H1 (cell line): ENCODE measurements at regions not wholly inside any gene's neighbourhood (a gene's known extent, or its start where the extent isn't known, plus 50 kb on each side); places are given as distances from the start of the nearest gene placed in this dataset.

Experiments
- BRCA1 ChIP-seq: IDR thresholded peaks from 2 replicates; pipeline ENCODE4 v1.6.1; 2012; ENCODE audit warnings: low read depth, low read length, improper control_type of control experiment
- CEBPB ChIP-seq: IDR thresholded peaks from 2 replicates; pipeline ENCODE4 v1.6.1; 2012; ENCODE audit warnings: low read depth, low read length
- EP300 ChIP-seq, 2 experiments: IDR thresholded peaks; 1 replicate in 1 of 2; 2 replicates in 1 of 2; pipeline ENCODE4 v1.6.1; 2011 to 2012; ENCODE audit warnings: low read depth in 2 of 2, low read length in 2 of 2, mild to moderate bottlenecking in 2 of 2, borderline replicate concordance in 1 of 2, inconsistent platforms in 1 of 2, moderate library complexity in 1 of 2
- KDM4A ChIP-seq: IDR thresholded peaks from one replicate; pipeline ENCODE4 v1.7.1; 2012; ENCODE audit warnings: low read depth, mild to moderate bottlenecking, moderate library complexity, low read length, inconsistent platforms; ENCODE audit not compliant: severe bottlenecking
- TF ChIP-seq, protein P1 (sequence below): fragments of 300-600 bp; sonication (generic); IDR thresholded peaks from 2 replicates; pipeline ENCODE4 v1.7.1; 2012; ENCODE audit warnings: low read length, moderate library complexity, mild to moderate bottlenecking, inconsistent platforms; ENCODE audit not compliant: insufficient replicate concordance

DNA sequence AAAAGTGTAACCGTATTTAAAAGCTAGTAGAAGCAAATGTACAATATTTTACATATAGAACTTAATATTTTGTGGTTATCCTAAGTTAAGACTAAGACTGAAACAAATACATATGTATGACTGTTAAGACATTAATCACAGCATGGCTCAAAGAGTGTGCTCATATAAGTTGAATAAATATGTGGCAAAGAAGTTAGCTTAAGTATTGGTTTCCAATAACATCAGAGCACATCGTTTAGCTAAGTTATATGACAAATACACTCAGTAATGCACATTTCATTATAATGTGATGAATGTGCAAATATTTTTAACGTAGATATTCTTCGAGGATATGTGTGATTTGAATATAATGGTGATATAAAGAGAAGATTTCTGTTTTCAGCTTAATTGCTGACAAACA lies 253.8 kb downstream of the SLITRK5 start (continued):
- TF ChIP-seq, protein P1, sequence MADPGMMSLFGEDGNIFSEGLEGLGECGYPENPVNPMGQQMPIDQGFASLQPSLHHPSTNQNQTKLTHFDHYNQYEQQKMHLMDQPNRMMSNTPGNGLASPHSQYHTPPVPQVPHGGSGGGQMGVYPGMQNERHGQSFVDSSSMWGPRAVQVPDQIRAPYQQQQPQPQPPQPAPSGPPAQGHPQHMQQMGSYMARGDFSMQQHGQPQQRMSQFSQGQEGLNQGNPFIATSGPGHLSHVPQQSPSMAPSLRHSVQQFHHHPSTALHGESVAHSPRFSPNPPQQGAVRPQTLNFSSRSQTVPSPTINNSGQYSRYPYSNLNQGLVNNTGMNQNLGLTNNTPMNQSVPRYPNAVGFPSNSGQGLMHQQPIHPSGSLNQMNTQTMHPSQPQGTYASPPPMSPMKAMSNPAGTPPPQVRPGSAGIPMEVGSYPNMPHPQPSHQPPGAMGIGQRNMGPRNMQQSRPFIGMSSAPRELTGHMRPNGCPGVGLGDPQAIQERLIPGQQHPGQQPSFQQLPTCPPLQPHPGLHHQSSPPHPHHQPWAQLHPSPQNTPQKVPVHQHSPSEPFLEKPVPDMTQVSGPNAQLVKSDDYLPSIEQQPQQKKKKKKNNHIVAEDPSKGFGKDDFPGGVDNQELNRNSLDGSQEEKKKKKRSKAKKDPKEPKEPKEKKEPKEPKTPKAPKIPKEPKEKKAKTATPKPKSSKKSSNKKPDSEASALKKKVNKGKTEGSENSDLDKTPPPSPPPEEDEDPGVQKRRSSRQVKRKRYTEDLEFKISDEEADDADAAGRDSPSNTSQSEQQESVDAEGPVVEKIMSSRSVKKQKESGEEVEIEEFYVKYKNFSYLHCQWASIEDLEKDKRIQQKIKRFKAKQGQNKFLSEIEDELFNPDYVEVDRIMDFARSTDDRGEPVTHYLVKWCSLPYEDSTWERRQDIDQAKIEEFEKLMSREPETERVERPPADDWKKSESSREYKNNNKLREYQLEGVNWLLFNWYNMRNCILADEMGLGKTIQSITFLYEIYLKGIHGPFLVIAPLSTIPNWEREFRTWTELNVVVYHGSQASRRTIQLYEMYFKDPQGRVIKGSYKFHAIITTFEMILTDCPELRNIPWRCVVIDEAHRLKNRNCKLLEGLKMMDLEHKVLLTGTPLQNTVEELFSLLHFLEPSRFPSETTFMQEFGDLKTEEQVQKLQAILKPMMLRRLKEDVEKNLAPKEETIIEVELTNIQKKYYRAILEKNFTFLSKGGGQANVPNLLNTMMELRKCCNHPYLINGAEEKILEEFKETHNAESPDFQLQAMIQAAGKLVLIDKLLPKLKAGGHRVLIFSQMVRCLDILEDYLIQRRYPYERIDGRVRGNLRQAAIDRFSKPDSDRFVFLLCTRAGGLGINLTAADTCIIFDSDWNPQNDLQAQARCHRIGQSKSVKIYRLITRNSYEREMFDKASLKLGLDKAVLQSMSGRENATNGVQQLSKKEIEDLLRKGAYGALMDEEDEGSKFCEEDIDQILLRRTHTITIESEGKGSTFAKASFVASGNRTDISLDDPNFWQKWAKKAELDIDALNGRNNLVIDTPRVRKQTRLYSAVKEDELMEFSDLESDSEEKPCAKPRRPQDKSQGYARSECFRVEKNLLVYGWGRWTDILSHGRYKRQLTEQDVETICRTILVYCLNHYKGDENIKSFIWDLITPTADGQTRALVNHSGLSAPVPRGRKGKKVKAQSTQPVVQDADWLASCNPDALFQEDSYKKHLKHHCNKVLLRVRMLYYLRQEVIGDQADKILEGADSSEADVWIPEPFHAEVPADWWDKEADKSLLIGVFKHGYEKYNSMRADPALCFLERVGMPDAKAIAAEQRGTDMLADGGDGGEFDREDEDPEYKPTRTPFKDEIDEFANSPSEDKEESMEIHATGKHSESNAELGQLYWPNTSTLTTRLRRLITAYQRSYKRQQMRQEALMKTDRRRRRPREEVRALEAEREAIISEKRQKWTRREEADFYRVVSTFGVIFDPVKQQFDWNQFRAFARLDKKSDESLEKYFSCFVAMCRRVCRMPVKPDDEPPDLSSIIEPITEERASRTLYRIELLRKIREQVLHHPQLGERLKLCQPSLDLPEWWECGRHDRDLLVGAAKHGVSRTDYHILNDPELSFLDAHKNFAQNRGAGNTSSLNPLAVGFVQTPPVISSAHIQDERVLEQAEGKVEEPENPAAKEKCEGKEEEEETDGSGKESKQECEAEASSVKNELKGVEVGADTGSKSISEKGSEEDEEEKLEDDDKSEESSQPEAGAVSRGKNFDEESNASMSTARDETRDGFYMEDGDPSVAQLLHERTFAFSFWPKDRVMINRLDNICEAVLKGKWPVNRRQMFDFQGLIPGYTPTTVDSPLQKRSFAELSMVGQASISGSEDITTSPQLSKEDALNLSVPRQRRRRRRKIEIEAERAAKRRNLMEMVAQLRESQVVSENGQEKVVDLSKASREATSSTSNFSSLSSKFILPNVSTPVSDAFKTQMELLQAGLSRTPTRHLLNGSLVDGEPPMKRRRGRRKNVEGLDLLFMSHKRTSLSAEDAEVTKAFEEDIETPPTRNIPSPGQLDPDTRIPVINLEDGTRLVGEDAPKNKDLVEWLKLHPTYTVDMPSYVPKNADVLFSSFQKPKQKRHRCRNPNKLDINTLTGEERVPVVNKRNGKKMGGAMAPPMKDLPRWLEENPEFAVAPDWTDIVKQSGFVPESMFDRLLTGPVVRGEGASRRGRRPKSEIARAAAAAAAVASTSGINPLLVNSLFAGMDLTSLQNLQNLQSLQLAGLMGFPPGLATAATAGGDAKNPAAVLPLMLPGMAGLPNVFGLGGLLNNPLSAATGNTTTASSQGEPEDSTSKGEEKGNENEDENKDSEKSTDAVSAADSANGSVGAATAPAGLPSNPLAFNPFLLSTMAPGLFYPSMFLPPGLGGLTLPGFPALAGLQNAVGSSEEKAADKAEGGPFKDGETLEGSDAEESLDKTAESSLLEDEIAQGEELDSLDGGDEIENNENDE = no peak
- TF ChIP-seq BRCA1 (no peak), CEBPB (no peak), KDM4A (no peak), EP300 (IDR thresholded peaks at IDR 0.05; ENCODE audit: borderline replicate concordance in 1 of 2, low read depth in 2 of 2, low read length in 2 of 2) (no peak)
